ENCODE measurements at regions not wholly inside any gene's neighbourhood (a gene's known extent, or its start where the extent isn't known, plus 50 kb on each side); places are given as distances from the start of the nearest gene placed in this dataset.

GRCh38 chr5:38110130-38110529 is 148.2 kb upstream of the EGFLAM start:
- no peaks in the 10 kb centered on the region for H3K4me1 ChIP-seq
- no peaks in the 10 kb centered on the region for H3K9me3 ChIP-seq
- intact Hi-C loops (cut with DNase I): no loop called here
- no peak for ATAC-seq
- no peaks in the 10 kb centered on the region for H3K27me3 ChIP-seq
- no peak overlapping the region for H3K4me3 ChIP-seq
- DNase-seq: no peak
- H3K27ac ChIP-seq: no peak overlapping the region
- 69 to 85% methylated on average over 6 of the region's 6 CpGs for WGBS, 2 donors
- no peak for TF ChIP-seq CTCF (IDR thresholded peaks at IDR 0.05)
- no peak for FAIRE-seq
- H3K36me3 ChIP-seq: no peaks in the 10 kb centered on the region

- Histone ChIP-seq H3K4me1 (no peaks in the 10 kb centered on the region), H3K27ac (no peak overlapping the region), H3K4me3 (no peak overlapping the region), H3K36me3 (no peaks in the 10 kb centered on the region), H3K9me3 (no peaks in the 10 kb centered on the region), H3K27me3 (no peaks in the 10 kb centered on the region)
- WGBS, 2 donors: 73 to 83% methylated on average over 6 of the region's 6 CpGs
- ATAC-seq (no peak), FAIRE-seq (no peak), DNase-seq (no peak)
- intact Hi-C loops (cut with DNase I): no loop called here
- no peak for TF ChIP-seq CTCF (IDR thresholded peaks at IDR 0.05)
Observed at GRCh38 chr5:38107096-38107495, 151.3 kb upstream of the EGFLAM start.

- H3K4me3 ChIP-seq: no peak overlapping the region
- no peak for TF ChIP-seq CTCF (IDR thresholded peaks at IDR 0.05)
- H3K4me1 ChIP-seq: no peaks in the 10 kb centered on the region
- no peaks in the 10 kb centered on the region for H3K36me3 ChIP-seq
- H3K27ac ChIP-seq: peak overlapping the region; percentile 19 to 63 (median 43)
- H3K9me3 ChIP-seq: no peaks in the 10 kb centered on the region
- no peaks in the 10 kb centered on the region for H3K27me3 ChIP-seq
- no peak for FAIRE-seq
- 77 to 86% methylated on average over 4 of the region's 4 CpGs for WGBS, 2 donors
- intact Hi-C loops (cut with DNase I): no loop called here
- ATAC-seq: no peak
- no peak for DNase-seq
Observed at GRCh38 chr5:38105801-38106200, 152.6 kb upstream of the EGFLAM start.

GRCh38 chr5:38105231-38105570 is 153.2 kb upstream of the EGFLAM start:
- H3K27me3 ChIP-seq: no peaks in the 10 kb centered on the region
- no peaks in the 10 kb centered on the region for H3K9me3 ChIP-seq
- FAIRE-seq (no peak), DNase-seq (no peak), ATAC-seq (peak in 1 of 4 donors; percentile 25)
- 45 to 48% methylated on average over 3 of the region's 3 CpGs for WGBS, 2 donors
- no peak for TF ChIP-seq CTCF (IDR thresholded peaks at IDR 0.05)
- no peaks in the 10 kb centered on the region for H3K4me1 ChIP-seq
- peak overlapping the region; percentile 19 to 63 (median 43) for H3K27ac ChIP-seq
- no peak overlapping the region for H3K4me3 ChIP-seq
- H3K36me3 ChIP-seq: no peaks in the 10 kb centered on the region
- intact Hi-C loops (cut with DNase I): no loop called here

DNA sequence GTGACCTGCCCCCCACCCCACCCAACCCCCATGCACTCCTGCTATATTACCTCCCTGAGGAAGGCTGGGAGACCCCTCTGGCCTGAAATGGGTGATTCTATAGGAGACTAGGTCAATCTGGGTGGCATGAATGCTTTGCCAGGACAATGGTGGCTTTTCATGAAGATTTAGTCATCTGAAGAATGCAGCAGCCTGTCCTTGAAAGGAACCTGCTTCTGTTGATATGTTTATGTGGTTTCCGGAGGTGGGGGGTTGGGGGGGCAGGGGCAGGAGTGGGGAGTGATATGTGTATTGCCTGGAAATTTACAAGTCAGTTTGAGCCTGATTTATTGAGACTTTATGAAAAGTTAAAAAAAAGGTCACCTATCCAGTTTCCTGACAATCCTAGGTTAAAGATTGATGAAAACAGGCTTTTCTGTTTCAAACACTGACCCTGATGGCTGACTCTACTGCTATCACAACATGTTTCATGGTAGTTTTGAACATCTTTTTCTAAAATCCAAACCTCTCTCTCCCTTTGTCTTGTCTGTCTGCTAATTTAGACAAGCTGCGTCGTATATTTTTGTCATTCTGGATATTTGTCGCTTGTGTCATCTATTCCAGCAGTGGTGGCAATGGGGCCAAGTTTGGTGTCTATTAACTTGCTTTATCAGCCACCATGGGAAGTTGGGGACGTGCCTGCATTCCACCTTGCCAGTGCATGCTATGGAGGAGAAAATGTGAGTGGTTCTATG is 153.7 kb upstream of the EGFLAM start:
- Histone ChIP-seq H3K4me3 (no peak overlapping the region), H3K27ac (peak overlapping the region; percentile 26 to 63 (median 44)), H3K36me3 (no peaks in the 10 kb centered on the region), H3K4me1 (no peaks in the 10 kb centered on the region), H3K9me3 (no peaks in the 10 kb centered on the region), H3K27me3 (no peaks in the 10 kb centered on the region)
- peak in 1 of 6 donors; percentile 27 for DNase-seq
- TF ChIP-seq CTCF (IDR thresholded peaks at IDR 0.05): no peak
- FAIRE-seq: no peak
- intact Hi-C loops (cut with DNase I): no loop called here
- WGBS, 2 donors: 12 to 15% methylated on average over 5 of the region's 5 CpGs
- ATAC-seq: peak; percentile 56 to 89 (median 79)

Data from pancreas (tissue), 10 donors.